ENCODE measurements at regions not wholly inside any gene's neighbourhood (a gene's known extent, or its start where the extent isn't known, plus 50 kb on each side); places are given as distances from the start of the nearest gene placed in this dataset.

GRCh38 chrX:3435057-3435456, 88.6 kb upstream of the MXRA5 start:
- H3K9ac ChIP-seq (ENCODE audit: insufficient read depth, low read length): no peak overlapping the region
- no peak overlapping the region for H2AFZ ChIP-seq (ENCODE audit: low read length)
- no peak overlapping the region for H3K27ac ChIP-seq (ENCODE audit: insufficient read depth, low read length)
- H3K4me3 ChIP-seq (replicated peaks in 1 of 4; ENCODE audit: control extremely low read depth in 1 of 4, insufficient read depth in 1 of 4, low read depth in 3 of 4, low read length in 4 of 4): no peak overlapping the region
- H4K20me1 ChIP-seq (ENCODE audit: control insufficient read depth, extremely low read depth, insufficient read depth, low read length): no peaks in the 10 kb centered on the region
- DNase-seq (ENCODE audit: low read depth in 2 of 2): no peak
- H3K79me2 ChIP-seq (ENCODE audit: control insufficient read depth, insufficient read depth, low read length): no peaks in the 10 kb centered on the region
- H3K4me2 ChIP-seq (ENCODE audit: extremely low read depth, insufficient read depth, low read length): no peak overlapping the region
- H3K36me3 ChIP-seq (ENCODE audit: control insufficient read depth, insufficient read depth, low read length): no peaks in the 10 kb centered on the region
- H3K9me3 ChIP-seq (ENCODE audit: control insufficient read depth, insufficient read depth, low read depth, low read length): no peaks in the 10 kb centered on the region
- no peaks in the 10 kb centered on the region for H3K27me3 ChIP-seq (ENCODE audit: control insufficient read depth, insufficient read depth, low read length)
- TF ChIP-seq EZH2 (IDR thresholded peaks at IDR 0.05; ENCODE audit: low read length, missing control alignments) (no peak), CTCF (conservative IDR thresholded peaks at IDR 0.05 in 1 of 2, IDR thresholded peaks at IDR 0.05 in 1 of 2; ENCODE audit: low read depth in 1 of 2, low read length in 2 of 2) (no peak)
- no peaks in the 10 kb centered on the region for H3K4me1 ChIP-seq (ENCODE audit: control insufficient read depth, extremely low read depth, insufficient read depth, low read length)

- peak in 1 of 2 donors; percentile 67 for DNase-seq (ENCODE audit: low read depth in 2 of 2)
- Histone ChIP-seq H3K4me2 (ENCODE audit: extremely low read depth, insufficient read depth, low read length) (no peak overlapping the region), H3K4me3 (replicated peaks in 1 of 4; ENCODE audit: control extremely low read depth in 1 of 4, insufficient read depth in 1 of 4, low read depth in 3 of 4, low read length in 4 of 4) (no peak overlapping the region), H3K9ac (ENCODE audit: insufficient read depth, low read length) (no peak overlapping the region), H3K4me1 (ENCODE audit: control insufficient read depth, extremely low read depth, insufficient read depth, low read length) (no peaks in the 10 kb centered on the region), H3K27ac (ENCODE audit: insufficient read depth, low read length) (no peak overlapping the region), H4K20me1 (ENCODE audit: control insufficient read depth, extremely low read depth, insufficient read depth, low read length) (no peaks in the 10 kb centered on the region), H3K36me3 (ENCODE audit: control insufficient read depth, insufficient read depth, low read length) (no peaks in the 10 kb centered on the region), H2AFZ (ENCODE audit: low read length) (no peak overlapping the region), H3K27me3 (ENCODE audit: control insufficient read depth, insufficient read depth, low read length) (no peaks in the 10 kb centered on the region), H3K79me2 (ENCODE audit: control insufficient read depth, insufficient read depth, low read length) (no peaks in the 10 kb centered on the region), H3K9me3 (ENCODE audit: control insufficient read depth, insufficient read depth, low read depth, low read length) (no peaks in the 10 kb centered on the region)
- TF ChIP-seq EZH2 (IDR thresholded peaks at IDR 0.05; ENCODE audit: low read length, missing control alignments) (no peak), CTCF (conservative IDR thresholded peaks at IDR 0.05 in 1 of 2, IDR thresholded peaks at IDR 0.05 in 1 of 2; ENCODE audit: low read depth in 1 of 2, low read length in 2 of 2) (no peak)
These were observed 82.3 kb upstream of the MXRA5 start for GRCh38 chrX:3428792-3429191.

GRCh38 chrX:3426552-3426951, 80.1 kb upstream of the MXRA5 start:
- Histone ChIP-seq H2AFZ (ENCODE audit: low read length) (no peak overlapping the region), H3K79me2 (ENCODE audit: control insufficient read depth, insufficient read depth, low read length) (no peaks in the 10 kb centered on the region), H3K4me3 (replicated peaks in 1 of 4; ENCODE audit: control extremely low read depth in 1 of 4, insufficient read depth in 1 of 4, low read depth in 3 of 4, low read length in 4 of 4) (no peak overlapping the region), H3K4me1 (ENCODE audit: control insufficient read depth, extremely low read depth, insufficient read depth, low read length) (no peaks in the 10 kb centered on the region), H3K27me3 (ENCODE audit: control insufficient read depth, insufficient read depth, low read length) (no peaks in the 10 kb centered on the region), H3K36me3 (ENCODE audit: control insufficient read depth, insufficient read depth, low read length) (no peaks in the 10 kb centered on the region), H3K4me2 (ENCODE audit: extremely low read depth, insufficient read depth, low read length) (no peak overlapping the region), H3K9ac (ENCODE audit: insufficient read depth, low read length) (no peak overlapping the region), H3K9me3 (ENCODE audit: control insufficient read depth, insufficient read depth, low read depth, low read length) (no peaks in the 10 kb centered on the region), H3K27ac (ENCODE audit: insufficient read depth, low read length) (no peak overlapping the region), H4K20me1 (ENCODE audit: control insufficient read depth, extremely low read depth, insufficient read depth, low read length) (no peaks in the 10 kb centered on the region)
- DNase-seq (ENCODE audit: low read depth in 2 of 2): no peak
- TF ChIP-seq EZH2 (IDR thresholded peaks at IDR 0.05; ENCODE audit: low read length, missing control alignments) (no peak), CTCF (conservative IDR thresholded peaks at IDR 0.05 in 1 of 2, IDR thresholded peaks at IDR 0.05 in 1 of 2; ENCODE audit: low read depth in 1 of 2, low read length in 2 of 2) (no peak)

All from fibroblast of lung (primary cell).